ENCODE measurements at regions not wholly inside any gene's neighbourhood (a gene's known extent, or its start where the extent isn't known, plus 50 kb on each side); places are given as distances from the start of the nearest gene placed in this dataset.

GRCh38 chr2:165033402-165033801, 78.1 kb upstream of the SLC38A11 start:
- no peak for DNase-seq

GRCh38 chr2:165032559-165032958, 77.2 kb upstream of the SLC38A11 start:
- no peak for DNase-seq

GRCh38 chr2:165024199-165024598, 68.9 kb upstream of the SLC38A11 start:
- DNase-seq: no peak

GRCh38 chr2:165022781-165023180, 67.5 kb upstream of the SLC38A11 start:
- no peak for DNase-seq

- no peak for DNase-seq
Measured at GRCh38 chr2:165017966-165018596, 62.8 kb upstream of the SLC38A11 start.

GRCh38 chr2:165016772-165017411, 61.6 kb upstream of the SLC38A11 start:
- peak; percentile 27 for DNase-seq

GRCh38 chr2:165015052-165015642, 59.8 kb upstream of the SLC38A11 start:
- peak; percentile 57 for DNase-seq

GRCh38 chr2:165013944-165014619, 58.8 kb upstream of the SLC38A11 start:
- DNase-seq: no peak

GRCh38 chr2:165011199-165011598, 55.9 kb upstream of the SLC38A11 start:
- DNase-seq: no peak

- DNase-seq: no peak
Measured at GRCh38 chr2:165010556-165010955, 55.2 kb upstream of the SLC38A11 start.

GRCh38 chr2:165009466-165009865, 54.1 kb upstream of the SLC38A11 start:
- DNase-seq: no peak

GRCh38 chr2:165008730-165009315, 53.5 kb upstream of the SLC38A11 start:
- DNase-seq: no peak

- DNase-seq: no peak
Measured at GRCh38 chr2:165007161-165007744, 51.9 kb upstream of the SLC38A11 start.
